ENCODE measurements at regions not wholly inside any gene's neighbourhood (a gene's known extent, or its start where the extent isn't known, plus 50 kb on each side); places are given as distances from the start of the nearest gene placed in this dataset.

- TF ChIP-seq CTCF (IDR thresholded peaks at IDR 0.05) (no peak), POLR2AphosphoS5 (IDR thresholded peaks at IDR 0.05; ENCODE audit: low read depth, low read length) (no peak), REST (IDR thresholded peaks at IDR 0.05; ENCODE audit: insufficient read depth in 1 of 2, low read depth in 2 of 2, low read length in 1 of 2) (no peak), SIN3A (IDR thresholded peaks at IDR 0.05; ENCODE audit: borderline replicate concordance, insufficient read depth, low read depth, low read length) (no peak), TCF7L2 (IDR thresholded peaks at IDR 0.05; ENCODE audit: low read depth, low read length) (no peak)
Measured at GRCh38 chr14:65241125-65241752, 138.9 kb upstream of the MAX start.

Data from Panc1 (cell line).